GM18951 (cell line): ENCODE measurements at regions not wholly inside any gene's neighbourhood (a gene's known extent, or its start where the extent isn't known, plus 50 kb on each side); places are given as distances from the start of the nearest gene placed in this dataset.

ENCODE experiments used
- POLR2A ChIP-seq: IDR thresholded peaks from 4 replicates; pipeline ENCODE4 v1.6.1; 2011; ENCODE audit warnings: mild to moderate bottlenecking; ENCODE audit not compliant: insufficient read length, insufficient read depth; ENCODE audit errors: extremely low read depth
- in situ Hi-C: fragments of 300-500 bp; cut with MboI; formaldehyde crosslinking; loops from one replicate; pipeline ENCODE4 v1.12.0; 2022; ENCODE audit warnings: low sequenced_read_pairs, mixed read lengths, inconsistent platforms; ENCODE audit not compliant: unreplicated experiment

DNA sequence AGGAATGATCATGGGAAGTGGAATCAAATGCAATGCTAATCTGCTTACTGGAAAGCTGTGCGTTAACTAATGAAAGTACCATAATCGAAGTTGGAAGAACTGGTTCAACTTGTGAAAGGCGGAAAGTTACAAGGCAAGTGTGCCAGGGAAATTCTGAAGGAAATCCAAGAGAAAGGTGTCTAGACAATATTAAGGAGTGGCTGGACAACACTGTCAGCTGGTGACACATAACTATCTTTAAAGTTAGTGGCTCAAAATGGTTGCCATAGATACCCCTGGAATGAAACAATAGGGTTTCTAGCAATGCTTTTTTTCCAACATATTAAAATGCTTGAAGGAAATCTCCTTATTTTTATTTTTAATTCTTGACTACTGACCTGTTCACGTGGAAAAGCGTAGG lies 90.4 kb downstream of the BMP2 start:
- in situ Hi-C loops: no loop called here
- TF ChIP-seq POLR2A: no peak

DNA sequence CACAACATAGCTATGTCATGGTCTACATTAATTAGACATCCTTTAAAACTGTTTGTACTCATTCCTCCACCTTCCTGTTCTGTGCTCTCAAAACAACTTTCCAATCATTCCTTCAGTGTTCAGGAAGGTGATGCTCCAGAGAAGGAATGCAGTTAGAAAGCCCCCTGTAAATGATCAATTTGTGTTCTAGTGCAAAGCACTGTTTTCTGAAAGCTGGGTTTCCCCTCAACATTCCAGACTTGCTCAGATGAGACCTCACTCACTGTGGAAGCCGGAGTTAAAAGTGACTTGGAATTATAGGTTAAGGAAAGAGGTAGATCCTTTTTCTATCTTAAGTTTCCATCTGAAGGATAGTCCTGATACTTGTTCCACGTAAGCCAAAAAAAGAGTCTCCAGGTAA lies 95.9 kb downstream of the BMP2 start:
- no peak for TF ChIP-seq POLR2A
- in situ Hi-C loops: no loop called here

DNA sequence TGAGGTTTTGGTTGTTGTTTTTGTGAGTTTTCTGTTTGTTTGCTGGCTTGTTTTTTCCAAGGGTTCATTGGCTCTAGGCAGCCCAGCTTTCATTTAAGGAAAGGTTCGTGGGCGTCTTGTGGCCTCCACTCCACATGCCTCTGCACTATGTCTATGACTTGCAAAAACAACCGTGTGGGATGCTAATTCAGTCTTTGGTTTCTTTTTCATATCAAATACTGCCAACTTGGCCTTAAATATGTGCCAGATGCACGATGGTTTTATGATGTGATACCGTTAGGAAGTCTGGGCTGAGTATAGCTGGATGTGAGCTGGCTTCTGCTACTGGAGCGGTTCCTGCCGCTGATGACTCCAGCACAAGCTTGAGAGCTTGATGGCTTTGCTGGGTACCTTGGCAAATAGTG lies 96.3 kb downstream of the BMP2 start:
- in situ Hi-C loops: no loop called here
- TF ChIP-seq POLR2A: no peak

DNA sequence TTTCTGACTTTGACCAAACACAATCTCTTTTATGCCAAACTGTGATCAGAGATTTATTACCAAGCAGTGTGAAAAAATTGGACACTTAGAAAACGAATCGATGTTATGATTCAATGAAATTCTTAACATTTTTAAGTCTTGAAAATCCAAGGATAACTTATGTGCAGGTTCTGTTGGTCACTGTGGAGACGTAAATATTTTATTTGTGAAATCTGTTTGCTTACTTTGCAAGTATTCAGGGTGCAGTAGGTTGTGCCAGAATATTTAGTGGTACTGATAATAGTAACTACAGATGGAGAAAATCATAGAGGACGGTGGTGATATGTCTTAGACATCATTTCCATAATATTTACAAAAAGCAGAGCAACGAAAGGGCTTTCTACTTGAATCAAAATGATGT lies 97.3 kb downstream of the BMP2 start:
- in situ Hi-C loops: no loop called here
- TF ChIP-seq POLR2A: no peak

DNA sequence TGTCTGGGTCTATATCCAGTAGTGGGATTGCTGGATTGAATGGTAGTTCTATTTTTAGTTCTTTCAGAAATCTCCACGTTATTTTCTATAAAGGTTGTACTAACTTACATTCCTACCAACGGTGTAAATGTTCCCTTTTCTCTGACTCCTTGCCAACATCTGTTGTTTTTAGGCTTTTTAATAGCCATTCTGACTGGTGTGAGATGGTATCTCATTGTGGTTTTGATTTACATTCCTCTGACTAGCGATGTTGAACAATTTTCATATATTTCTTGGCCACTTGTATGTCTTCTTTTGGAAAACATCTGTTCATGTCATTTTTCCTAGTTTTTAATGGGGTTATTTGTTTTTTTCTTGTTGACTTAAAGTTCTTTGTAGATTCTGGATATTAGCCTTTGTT lies 99.3 kb downstream of the BMP2 start:
- in situ Hi-C loops: no loop called here
- TF ChIP-seq POLR2A: no peak

DNA sequence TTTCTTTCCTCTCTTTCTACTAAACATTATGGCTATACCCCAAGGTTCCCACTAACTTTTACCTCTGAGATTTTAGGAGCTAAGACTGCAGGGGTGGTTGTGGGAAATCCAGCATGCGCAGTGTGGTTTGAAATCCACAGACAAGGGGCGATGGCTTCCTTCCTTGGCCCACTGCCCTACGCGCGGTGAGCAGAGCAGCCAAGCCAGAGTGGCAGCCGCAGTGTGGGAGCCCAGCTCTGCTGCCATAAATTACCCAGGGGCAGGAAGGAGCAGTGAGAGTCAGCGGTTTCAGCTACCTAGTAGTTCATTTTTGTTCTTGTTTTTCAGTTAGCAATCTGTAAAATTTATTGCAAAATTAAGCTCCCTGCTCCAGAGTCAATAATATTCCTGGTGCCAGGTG lies 101.4 kb downstream of the BMP2 start:
- no peak for TF ChIP-seq POLR2A

GRCh38 chr20:6870559-6870958 lies 103.1 kb downstream of the BMP2 start:
- no peak for TF ChIP-seq POLR2A

More for the DNA sequence above, 101.4 kb downstream of the BMP2 start:
- in situ Hi-C loops: no loop called here

DNA sequence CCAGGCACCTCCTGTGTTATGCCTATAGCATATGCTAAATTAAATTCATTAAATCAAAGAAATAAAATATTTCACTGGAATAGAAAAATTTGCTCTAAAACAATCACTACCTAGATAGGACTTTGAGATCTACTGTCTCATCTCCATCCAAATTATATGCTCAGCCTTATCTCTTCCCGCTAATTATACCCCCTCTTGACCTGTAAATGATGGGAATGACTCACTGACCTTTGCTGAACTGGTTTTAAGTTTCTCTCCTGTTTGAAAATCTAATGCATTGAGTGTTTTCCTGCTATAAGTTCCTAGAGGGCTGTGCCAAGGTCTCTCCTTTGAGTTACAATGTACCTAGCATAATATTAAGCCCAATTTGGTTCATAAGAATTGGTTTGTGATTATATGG lies 110.1 kb downstream of the BMP2 start:
- in situ Hi-C loops: no loop called here

More at GRCh38 chr20:6870559-6870958, 103.1 kb downstream of the BMP2 start:
- in situ Hi-C loops: no loop called here

GRCh38 chr20:6882561-6883291 lies 115.2 kb downstream of the BMP2 start:
- in situ Hi-C loops: no loop called here
- TF ChIP-seq POLR2A: no peak

More for the DNA sequence above, 110.1 kb downstream of the BMP2 start:
- TF ChIP-seq POLR2A: no peak

- in situ Hi-C loops: no loop called here
- no peak for TF ChIP-seq POLR2A
These were observed 116.6 kb downstream of the BMP2 start for GRCh38 chr20:6884114-6884513.

GRCh38 chr20:6886065-6886729 lies 118.7 kb downstream of the BMP2 start:
- in situ Hi-C loops: no loop called here
- TF ChIP-seq POLR2A: no peak

DNA sequence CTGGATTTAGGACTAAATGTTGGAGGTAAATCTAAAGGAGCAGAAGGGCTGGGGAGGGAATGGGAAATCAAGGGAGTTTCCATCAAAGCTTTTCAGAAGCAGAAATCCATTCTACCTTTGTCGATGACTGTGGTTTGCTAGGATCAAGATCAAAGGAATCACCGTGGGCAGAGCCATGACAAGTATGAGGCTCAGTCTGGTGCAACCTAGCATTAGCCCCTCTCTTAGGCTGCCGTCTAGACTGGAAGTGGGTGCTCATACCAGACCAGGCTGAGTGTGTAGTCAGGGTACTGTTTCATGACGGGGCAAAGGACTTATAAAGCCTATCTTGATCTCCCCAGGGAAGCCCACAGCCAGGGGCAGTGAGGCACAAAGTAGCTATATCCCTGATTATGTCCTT lies 120.5 kb downstream of the BMP2 start:
- in situ Hi-C loops: no loop called here
- no peak for TF ChIP-seq POLR2A

- TF ChIP-seq POLR2A: no peak
- in situ Hi-C loops: no loop called here
These were observed 121.4 kb downstream of the BMP2 start for GRCh38 chr20:6888736-6889395.

DNA sequence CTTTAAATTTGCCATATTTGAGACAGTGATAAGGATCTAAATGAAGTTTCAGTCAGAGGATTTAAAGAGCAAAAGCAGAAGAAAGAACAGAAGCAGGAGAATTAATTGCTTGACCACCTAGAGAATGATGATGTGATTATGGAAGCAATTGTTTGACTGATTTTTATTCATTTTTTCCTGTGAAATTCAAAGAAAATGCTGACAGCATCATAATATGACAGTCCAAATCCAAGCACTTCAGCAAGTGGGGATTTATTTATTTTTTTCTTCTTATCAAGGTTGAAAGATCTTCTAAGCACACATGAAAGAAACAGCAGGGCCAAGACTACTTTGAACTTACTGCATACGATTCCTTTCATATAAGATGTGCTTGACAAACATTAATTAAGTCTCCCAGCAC lies 125.2 kb downstream of the BMP2 start:
- in situ Hi-C loops: no loop called here
- no peak for TF ChIP-seq POLR2A

DNA sequence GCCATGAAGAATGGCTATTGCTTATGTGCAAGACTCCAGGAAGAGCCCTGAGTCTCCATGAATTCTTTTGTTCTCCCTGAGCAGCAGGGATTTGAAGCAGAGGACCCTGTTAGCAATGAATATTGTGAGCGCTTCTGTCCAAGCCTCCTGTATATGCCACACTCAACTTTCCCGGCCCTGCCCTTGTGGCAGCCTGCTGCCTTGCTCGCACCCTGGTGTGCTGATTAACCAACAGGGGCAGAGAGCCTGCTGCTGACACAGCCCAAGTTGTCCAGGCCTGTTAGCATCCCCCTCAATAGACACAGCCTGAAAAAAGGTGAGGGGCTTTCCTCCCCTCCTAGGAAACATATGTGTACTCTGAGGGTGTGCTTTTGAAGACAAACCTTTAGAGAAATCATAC lies 131.4 kb downstream of the BMP2 start:
- in situ Hi-C loops: no loop called here
- TF ChIP-seq POLR2A: no peak
